B cell (primary cell): ENCODE measurements at regions not wholly inside any gene's neighbourhood (a gene's known extent, or its start where the extent isn't known, plus 50 kb on each side); places are given as distances from the start of the nearest gene placed in this dataset.

Experiments used
- ATAC-seq: fragments of 200-7000 bp; cut with Tn5 transposase; one replicate; pipeline ENCODE4 v1.10.0; 2021; ENCODE audit warnings: low read depth, mild to moderate bottlenecking, moderate number of reproducible peaks, moderate library complexity
- CTCF ChIA-PET: fragments of 350-600 bp; sonication (Branson Sonifier 250); formaldehyde crosslinking; loops from one replicate; lab custom pipeline; 2021; ENCODE audit warnings: antibody characterized with exemption, inconsistent platforms; lab: Charles Lee
- POLR2A ChIA-PET: fragments of 350-600 bp; sonication (Branson Sonifier 250); formaldehyde crosslinking; loops from one replicate; lab custom pipeline; 2021; ENCODE audit warnings: antibody characterized with exemption; lab: Charles Lee
- DNase-seq: peaks from one replicate; pipeline ENCODE4 v3.0.0; 2013
- H2AFZ ChIP-seq: 2 replicates; pipeline ENCODE4 v1.6.1; 2012; ENCODE audit warnings: mild to moderate bottlenecking, low read depth, low read length; ENCODE audit not compliant: insufficient read depth, poor library complexity, severe bottlenecking
- H3K27ac ChIP-seq, 2 donors: 1 replicate in 1 of 2; 2 replicates in 1 of 2; pipeline ENCODE4 v1.5.1; 2012 to 2013; ENCODE audit warnings: low read length in 2 of 2, mild to moderate bottlenecking in 2 of 2, moderate library complexity in 1 of 2
- H3K27me3 ChIP-seq, 4 experiments: fragments of 200-600 bp in 1 of 4; sonication (generic) in 1 of 4; replicated peaks in 1 of 4; 1 replicate in 2 of 4; 2 replicates in 2 of 4; pipeline versions ENCODE4 v1.6.1 to v1.7.0; 2013 to 2016; ENCODE audit warnings: low read length in 3 of 4, mild to moderate bottlenecking in 2 of 4, mixed read lengths in 1 of 4, moderate library complexity in 1 of 4; ENCODE audit not compliant: insufficient read depth in 4 of 4, control insufficient read depth in 3 of 4; ENCODE audit errors: control extremely low read depth in 1 of 4
- H3K36me3 ChIP-seq, 2 experiments: replicated peaks in 1 of 2; 1 replicate in 1 of 2; 2 replicates in 1 of 2; pipeline versions ENCODE4 v1.6.1 to v1.7.1; 2013; ENCODE audit warnings: low read length in 1 of 2; ENCODE audit not compliant: insufficient read depth in 2 of 2, control insufficient read depth in 1 of 2; ENCODE audit errors: control extremely low read depth in 1 of 2, extremely low read depth in 1 of 2
- H3K4me1 ChIP-seq, 2 donors: fragments of 200-600 bp in 1 of 2; sonication (generic) in 1 of 2; 1 replicate in 1 of 2; 2 replicates in 1 of 2; pipeline versions ENCODE4 v1.5.1 to v1.6.1; 2013 to 2017; ENCODE audit warnings: low read length in 2 of 2; ENCODE audit not compliant: control insufficient read depth in 2 of 2, insufficient read depth in 2 of 2
- H3K4me2 ChIP-seq: replicated peaks from 2 replicates; pipeline ENCODE3; 2012; ENCODE audit warnings: mild to moderate bottlenecking, low read depth, low read length; ENCODE audit not compliant: poor library complexity, severe bottlenecking
- H3K4me3 ChIP-seq, 5 experiments: fragments of 200-600 bp in 1 of 5; sonication (generic) in 1 of 5; 1 replicate in 3 of 5; 2 replicates in 2 of 5; pipeline versions ENCODE4 v1.5.1 to v1.7.0; 2011 to 2016; ENCODE audit warnings: low read length in 4 of 5, mild to moderate bottlenecking in 4 of 5, low read depth in 2 of 5, control low read depth in 1 of 5, moderate library complexity in 1 of 5; ENCODE audit not compliant: insufficient read depth in 1 of 5; ENCODE audit errors: control extremely low read depth in 1 of 5, extremely low read depth in 1 of 5
- H3K79me2 ChIP-seq: fragments of 200-600 bp; sonication (generic); one replicate; pipeline ENCODE4 v1.6.0; 2016; ENCODE audit warnings: low read length; ENCODE audit not compliant: control insufficient read depth, insufficient read depth
- H3K9ac ChIP-seq: fragments of 200-600 bp; sonication (generic); 2 replicates; pipeline ENCODE4 v1.6.1; 2017; ENCODE audit warnings: mild to moderate bottlenecking, low read length, moderate library complexity
- H3K9me3 ChIP-seq, 3 donors: one replicate each; pipeline versions ENCODE4 v1.6.1 to v1.7.1; 2013; ENCODE audit warnings: low read length in 2 of 3; ENCODE audit not compliant: control insufficient read depth in 2 of 3, insufficient read depth in 1 of 3; ENCODE audit errors: control extremely low read depth in 1 of 3
- H4K20me1 ChIP-seq: 2 replicates; pipeline ENCODE4 v1.6.0; 2012; ENCODE audit warnings: mild to moderate bottlenecking, low read length; ENCODE audit not compliant: insufficient read depth, control insufficient read depth, poor library complexity, severe bottlenecking
- H3K27ac Mint-ChIP-seq: one replicate; pipeline ENCODE4 v1.8.0; 2021; ENCODE audit warnings: mixed read lengths
- H3K27me3 Mint-ChIP-seq: one replicate; pipeline ENCODE4 v1.8.0; 2021; ENCODE audit warnings: mixed read lengths
- H3K4me1 Mint-ChIP-seq: one replicate; pipeline ENCODE4 v1.8.0; 2021; ENCODE audit warnings: mixed read lengths
- H3K4me3 Mint-ChIP-seq: one replicate; pipeline ENCODE4 v1.8.0; 2021; ENCODE audit warnings: mixed read lengths
- H3K9me3 Mint-ChIP-seq: one replicate; pipeline ENCODE4 v1.8.0; 2022; ENCODE audit warnings: mixed read lengths; ENCODE audit not compliant: insufficient read depth
- CTCF ChIP-seq: fragments of 200-600 bp; IDR thresholded peaks from one replicate; pipeline ENCODE4 v1.8.0; 2022; ENCODE audit warnings: antibody characterized with exemption, mild to moderate bottlenecking
- EZH2 ChIP-seq: IDR thresholded peaks from 2 replicates; pipeline ENCODE4 v1.6.1; 2012; ENCODE audit warnings: borderline replicate concordance, low read depth, mild to moderate bottlenecking, moderate library complexity, low read length; ENCODE audit not compliant: insufficient read depth, poor library complexity, severe bottlenecking
- WGBS: methylation state at CpG from one replicate; pipeline ENCODE4 v1.1.5; 2013; ENCODE audit warnings: missing lambda C conversion rate; ENCODE audit not compliant: insufficient coverage; 5-methylcytosine and 5-hydroxymethylcytosine counted together
- intact Hi-C: fragments of 100-400 bp; cut with micrococcal nuclease; formaldehyde crosslinking; loops from one replicate; pipeline ENCODE4 v1.10.0; 2022

- no peaks in the 10 kb centered on the region for H3K79me2 ChIP-seq
- no peak overlapping the region for H3K4me3 ChIP-seq
- Mint-ChIP-seq H3K4me1 (no peaks in the 10 kb centered on the region), H3K4me3 (no peak overlapping the region), H3K27ac (no peak overlapping the region), H3K27me3 (no peaks in the 10 kb centered on the region), H3K9me3 (peaks cover 6% of the 10 kb centered on the region)
- TF ChIP-seq CTCF (no peak), EZH2 (no peak)
- H3K36me3 ChIP-seq, result no peaks in the 10 kb centered on the region
- 98% methylated on average over 35 of the region's 36 CpGs for WGBS
- H3K27me3 ChIP-seq, result no peaks in the 10 kb centered on the region
- no peak overlapping the region for H2AFZ ChIP-seq
- no peak overlapping the region for H3K4me2 ChIP-seq
- intact Hi-C loops, result no loop called here
- ChIA-PET CTCF (no interaction called here), POLR2A (no interaction called here)
- H3K9me3 ChIP-seq, result peaks cover 0 to 18% (median 0%) of the 10 kb centered on the region in 3 donors
- no peaks in the 10 kb centered on the region for H3K4me1 ChIP-seq
- H4K20me1 ChIP-seq, result no peaks in the 10 kb centered on the region
- ATAC-seq (no peak), DNase-seq (no peak)
- no peak overlapping the region for H3K9ac ChIP-seq
- H3K27ac ChIP-seq, result no peak overlapping the region
These were observed 605.4 kb upstream of the SLC35B3 start for GRCh38 chr6:9040718-9041117.

DNA sequence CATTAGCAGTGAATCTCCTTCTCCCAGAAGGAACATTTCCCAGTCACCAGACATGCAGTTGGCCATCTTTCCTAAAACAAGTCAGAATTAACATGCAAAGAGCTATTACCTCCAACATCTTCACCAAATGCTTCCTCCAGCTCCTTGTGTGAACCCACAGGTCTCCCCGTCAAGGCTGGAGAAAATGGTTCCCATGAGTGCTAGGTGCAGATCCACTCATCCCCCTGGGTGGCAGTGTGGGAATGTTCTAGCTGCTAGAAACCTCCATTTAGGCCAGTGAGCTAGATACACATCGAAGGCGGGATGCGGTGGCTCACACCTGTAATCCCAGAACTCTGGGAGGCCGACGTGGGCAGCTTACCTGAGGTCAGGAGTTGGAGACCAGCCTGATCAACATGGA, 603.9 kb upstream of the SLC35B3 start:
- H3K4me1 Mint-ChIP-seq, result no peaks in the 10 kb centered on the region
- peaks cover 0 to 22% (median 0%) of the 10 kb centered on the region in 3 donors for H3K9me3 ChIP-seq
- DNase-seq (no peak), ATAC-seq (no peak)
- H2AFZ ChIP-seq, result no peak overlapping the region
- no peak for TF ChIP-seq EZH2
- TF ChIP-seq CTCF, result no peak
- peaks cover 6% of the 10 kb centered on the region for H3K9me3 Mint-ChIP-seq
- H3K36me3 ChIP-seq, result no peaks in the 10 kb centered on the region
- no peak overlapping the region for H3K27ac Mint-ChIP-seq
- POLR2A ChIA-PET, result no interaction called here
- H3K4me3 Mint-ChIP-seq, result no peak overlapping the region
- no peak overlapping the region for H3K4me2 ChIP-seq
- no peaks in the 10 kb centered on the region for H3K79me2 ChIP-seq
- no peak overlapping the region for H3K4me3 ChIP-seq
- WGBS, result 98% methylated on average over 5 of the region's 6 CpGs
- no peak overlapping the region for H3K9ac ChIP-seq
- no peaks in the 10 kb centered on the region for H4K20me1 ChIP-seq
- H3K27me3 Mint-ChIP-seq, result no peaks in the 10 kb centered on the region
- H3K4me1 ChIP-seq, result no peaks in the 10 kb centered on the region
- no peaks in the 10 kb centered on the region for H3K27me3 ChIP-seq
- H3K27ac ChIP-seq, result no peak overlapping the region
- CTCF ChIA-PET, result no interaction called here
- intact Hi-C loops, result no loop called here
